HG03095 (cell line): ENCODE measurements at regions not wholly inside any gene's neighbourhood (a gene's known extent, or its start where the extent isn't known, plus 50 kb on each side); places are given as distances from the start of the nearest gene placed in this dataset.
A peak's percentile ranks its signal among the peaks of the same experiment; 100 is the strongest.
"Not testable (repeated sequence)": the region's sequence is repeated elsewhere in the genome, so short reads cannot be mapped to it uniquely, and the experiment has no call there.

Experiments
- ATAC-seq: cut with Tn5 transposase; IDR thresholded peaks from one replicate; pipeline ENCODE4 v1.9.1; 2021; ENCODE audit warnings: moderate library complexity; ENCODE audit not compliant: unreplicated experiment

- no peak for ATAC-seq
Measured at GRCh38 chr10:17538941-17539340, 78.2 kb downstream of the HACD1 start.

DNA sequence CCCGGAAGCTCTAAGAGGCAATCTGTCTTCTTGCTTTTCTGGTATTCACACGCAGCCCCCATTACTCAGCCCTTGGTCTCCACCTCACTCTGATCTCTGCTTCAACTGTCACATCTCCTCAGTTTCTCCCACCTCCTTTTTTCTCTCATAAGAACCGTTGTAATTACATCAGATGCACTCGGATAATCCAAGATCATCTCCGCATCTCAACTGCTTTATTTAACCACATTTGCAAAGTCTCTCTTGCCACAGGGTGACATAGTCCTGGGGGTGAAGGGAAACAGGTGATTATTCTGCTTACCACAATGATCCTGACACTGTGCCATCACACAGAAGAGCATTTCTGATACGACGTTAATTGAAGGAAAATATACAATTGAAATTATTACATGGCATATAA is 79.9 kb downstream of the HACD1 start:
- no peak for ATAC-seq

DNA sequence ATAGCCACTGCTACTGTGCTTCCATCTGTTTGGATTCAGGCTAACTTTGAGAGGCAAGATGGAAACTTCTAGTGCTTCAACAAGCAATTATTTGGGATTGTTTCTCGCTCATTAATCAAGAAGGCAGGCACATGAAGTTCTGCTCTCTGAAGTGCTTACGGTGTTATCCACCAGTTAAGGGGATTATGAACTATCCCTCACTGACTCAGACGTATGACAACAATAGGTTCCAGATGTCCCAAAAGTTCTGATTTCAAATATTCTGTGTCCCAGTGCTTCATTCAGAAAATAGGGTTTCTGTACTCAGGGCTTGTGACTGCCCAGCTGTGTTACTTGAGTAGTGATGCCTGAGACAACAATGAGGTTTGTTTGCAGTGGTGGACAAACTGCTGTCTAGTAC is 81.0 kb downstream of the HACD1 start:
- ATAC-seq: no peak

DNA sequence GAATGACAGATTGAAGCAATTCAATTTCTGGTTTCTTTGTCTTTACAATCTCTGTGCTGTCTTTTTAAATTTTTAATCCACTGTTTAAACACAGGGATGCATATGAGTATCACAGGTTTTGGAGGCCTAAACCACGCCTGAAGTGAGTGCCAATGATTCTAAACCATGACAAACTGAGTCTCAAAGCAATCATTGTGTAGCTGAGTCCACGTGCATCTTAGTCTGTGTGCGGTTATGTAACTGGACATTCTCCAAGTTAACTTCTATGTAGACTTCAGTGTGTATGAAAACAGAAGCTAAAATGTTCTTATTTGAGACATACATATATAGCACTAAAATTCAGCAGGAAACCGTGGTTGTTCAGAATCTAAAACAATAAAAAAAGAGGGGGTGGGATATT is 79.3 kb upstream of the ST8SIA6 start:
- no peak for ATAC-seq

DNA sequence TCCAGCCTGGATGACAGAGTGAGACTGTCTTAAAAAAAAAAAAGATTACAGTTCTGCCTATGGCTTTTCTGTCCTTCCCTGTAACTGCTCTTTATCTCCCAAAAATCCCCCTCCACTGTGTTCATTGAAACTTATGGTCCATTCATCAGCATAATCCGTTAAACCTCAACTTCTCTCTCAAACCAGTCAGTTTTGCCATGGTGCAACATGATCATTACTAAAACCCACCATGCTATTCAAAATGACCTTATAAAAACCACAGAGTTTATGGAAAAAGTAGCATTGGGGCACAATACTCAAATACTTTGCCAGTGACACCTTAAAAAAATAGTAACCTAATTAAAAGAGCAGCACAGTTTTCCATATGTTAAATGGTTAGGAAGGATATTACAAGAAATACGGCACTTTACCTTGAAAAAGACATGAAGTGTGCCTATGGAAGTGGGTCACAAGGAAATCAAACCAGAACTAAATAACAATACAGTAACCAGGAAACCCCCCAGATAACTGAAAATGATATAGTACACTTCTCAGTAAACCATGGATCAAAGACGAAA is 74.0 kb upstream of the ST8SIA6 start:
- ATAC-seq: no peak

DNA sequence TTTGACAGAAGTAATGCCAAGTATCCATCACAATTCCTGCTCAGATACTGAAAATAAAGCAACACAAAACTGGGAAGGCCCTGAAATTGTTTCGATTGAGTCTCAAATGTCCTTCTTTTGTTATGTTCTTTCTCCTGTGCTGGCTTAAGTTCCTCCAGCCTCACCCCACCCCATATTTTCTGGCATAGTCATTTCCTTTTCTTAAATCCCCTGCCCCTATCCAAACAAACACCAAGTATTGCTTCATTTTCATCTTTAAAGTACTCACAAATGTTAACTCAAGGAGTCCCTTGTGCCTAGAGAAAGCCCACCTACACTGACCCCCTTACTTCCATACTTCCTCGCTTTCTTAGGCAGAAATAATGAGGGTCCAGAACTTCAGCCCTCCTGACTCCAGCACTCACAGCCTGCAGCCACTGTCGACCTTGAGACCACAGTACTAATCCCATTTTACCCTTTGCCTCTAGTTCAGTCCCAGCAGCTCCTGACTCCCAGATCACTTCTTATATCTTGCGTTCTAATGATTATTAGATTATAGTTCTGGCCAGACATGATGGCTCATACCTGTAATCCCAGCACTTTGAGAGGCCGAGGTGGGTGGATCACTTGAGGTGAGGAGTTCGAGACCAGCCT is 73.2 kb upstream of the ST8SIA6 start:
- no peak for ATAC-seq

GRCh38 chr10:17526571-17526970 is 72.2 kb upstream of the ST8SIA6 start:
- ATAC-seq: not testable (repeated sequence)

DNA sequence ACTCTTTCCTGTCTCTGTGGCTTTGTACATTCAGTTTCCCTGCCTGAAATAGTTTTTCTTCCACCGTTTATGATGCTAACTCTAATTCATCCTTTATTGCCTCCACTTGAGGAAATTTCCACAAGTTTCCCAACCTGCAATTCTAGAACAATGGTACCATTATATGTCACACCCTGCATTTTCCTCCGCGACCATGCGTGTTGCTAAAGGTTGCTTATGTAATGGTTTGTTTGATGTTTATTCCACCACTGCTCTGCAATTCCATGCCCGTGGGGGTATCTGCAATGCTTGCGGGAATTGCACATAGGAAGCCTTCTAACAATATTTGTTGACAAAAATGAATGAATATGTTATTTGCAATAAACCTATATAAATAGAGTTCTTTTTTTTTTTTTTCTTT is 69.5 kb upstream of the ST8SIA6 start:
- ATAC-seq: no peak

- ATAC-seq: no peak
Measured at GRCh38 chr10:17523246-17523753, 68.9 kb upstream of the ST8SIA6 start.

DNA sequence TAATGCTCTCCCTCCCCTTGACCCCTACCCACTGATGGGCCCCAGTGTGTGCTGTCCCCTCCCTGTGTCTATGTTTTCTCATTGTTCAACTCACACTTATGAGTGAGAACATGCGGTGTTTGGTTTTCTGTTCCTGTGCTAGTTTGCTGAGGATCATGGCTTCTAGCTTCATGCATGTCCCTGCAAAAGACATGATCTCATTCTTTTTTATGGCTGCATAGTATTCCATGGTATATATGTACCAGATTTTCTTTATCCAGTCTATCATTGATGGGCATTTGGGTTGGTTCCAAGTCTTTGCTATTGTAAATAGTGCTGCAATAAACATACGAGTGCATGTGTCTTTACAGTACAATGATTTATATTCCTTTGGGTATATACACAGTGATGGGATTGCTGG is 67.9 kb upstream of the ST8SIA6 start:
- ATAC-seq: not testable (repeated sequence)

GRCh38 chr10:17519457-17519856 is 65.1 kb upstream of the ST8SIA6 start:
- ATAC-seq: no peak

DNA sequence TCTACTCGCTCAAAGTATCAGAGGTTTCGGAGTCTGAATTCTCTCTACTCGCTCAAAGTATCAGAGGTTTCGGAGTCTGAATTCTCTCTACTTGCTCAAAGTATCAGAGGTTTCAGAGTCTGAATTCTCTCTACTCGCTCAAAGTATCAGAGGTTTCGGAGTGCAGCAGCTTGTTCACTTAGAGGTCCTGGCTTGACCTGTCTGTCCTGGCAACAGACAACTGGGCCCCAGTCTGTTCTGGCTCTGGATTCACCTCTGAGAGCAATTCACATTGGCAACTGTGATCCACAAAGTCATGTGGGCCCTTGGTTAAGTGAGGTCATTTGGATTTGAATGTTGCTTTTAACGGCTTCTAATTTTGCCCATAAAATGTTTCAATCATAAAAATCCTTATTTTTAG is 63.9 kb upstream of the ST8SIA6 start:
- ATAC-seq: no peak

DNA sequence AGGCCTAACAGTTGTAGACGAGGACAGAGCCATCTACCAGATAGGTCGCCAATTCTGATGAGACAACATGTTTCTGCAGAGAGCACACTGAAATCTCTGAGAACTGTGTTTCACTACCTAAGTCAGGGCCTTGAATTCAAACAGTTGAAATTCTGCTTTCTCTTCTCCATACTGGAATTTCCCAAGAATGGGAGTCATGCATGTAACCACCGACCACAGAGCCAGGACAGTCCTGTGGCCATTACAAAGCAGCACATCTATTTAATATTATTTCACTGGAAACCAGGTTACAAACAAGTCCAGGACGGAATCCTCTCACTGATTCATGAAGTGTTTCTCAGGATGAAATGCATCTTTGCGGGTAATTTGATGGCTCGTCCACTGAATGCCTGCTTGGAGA is 62.0 kb upstream of the ST8SIA6 start:
- no peak for ATAC-seq

- ATAC-seq: no peak
Measured at GRCh38 chr10:17512341-17513001, 58.1 kb upstream of the ST8SIA6 start.

GRCh38 chr10:17510242-17510908 is 56.0 kb upstream of the ST8SIA6 start:
- ATAC-seq: peak; percentile 73

DNA sequence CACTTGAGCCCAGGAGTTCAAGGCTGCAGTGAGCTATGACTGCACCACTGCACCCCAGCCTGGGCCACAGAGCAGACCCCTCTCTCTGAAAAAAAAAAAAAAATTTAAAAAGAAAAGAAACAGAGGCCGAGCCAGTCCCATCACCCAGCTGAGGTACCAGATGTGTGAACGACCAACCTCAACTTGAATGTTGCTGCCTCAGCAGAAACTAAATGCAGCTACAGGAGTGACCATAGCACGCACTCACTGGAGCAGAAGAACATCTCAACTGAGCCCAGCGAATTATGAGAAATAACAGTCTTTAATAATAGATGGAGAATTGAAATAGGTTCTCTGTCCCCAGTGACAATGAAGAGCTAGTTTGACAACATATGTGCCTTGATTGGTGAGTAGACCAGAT is 53.1 kb upstream of the ST8SIA6 start:
- no peak for ATAC-seq

- no peak for ATAC-seq
Measured at GRCh38 chr10:17506856-17507471, 52.6 kb upstream of the ST8SIA6 start.

- ATAC-seq: no peak
Measured at GRCh38 chr10:17506390-17506789, 52.0 kb upstream of the ST8SIA6 start.

DNA sequence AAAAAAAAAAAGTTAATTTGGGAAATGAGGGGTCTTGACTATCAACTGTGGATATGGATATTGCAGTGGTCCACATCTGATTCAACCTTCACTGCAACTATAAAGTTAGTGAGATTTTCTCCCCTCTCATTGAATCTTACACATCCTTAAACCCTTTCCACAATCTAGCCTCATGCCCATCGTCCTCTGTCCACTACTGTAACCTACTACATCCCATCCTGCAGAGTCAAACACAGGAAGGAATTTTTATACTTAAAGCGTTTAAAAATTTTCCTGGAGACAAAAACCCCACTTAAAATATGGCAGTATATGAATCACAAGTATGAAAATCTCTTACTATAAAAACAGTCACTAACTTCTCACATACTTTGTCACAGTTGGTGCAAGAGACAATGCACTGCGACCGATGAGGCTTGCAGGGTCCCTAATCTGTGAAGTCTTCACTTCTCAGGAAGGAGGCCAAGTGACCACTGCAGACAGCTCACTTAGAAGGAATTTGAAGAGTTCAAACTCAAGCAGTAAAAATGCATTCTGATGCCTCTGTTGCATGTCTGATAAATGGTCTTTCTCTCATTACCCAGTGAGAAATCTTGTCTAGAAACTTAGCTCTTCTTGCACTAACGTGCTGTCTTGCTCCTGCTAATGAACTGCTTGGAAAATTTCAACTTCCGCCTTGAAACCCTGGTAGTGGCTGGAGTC is 50.3 kb upstream of the ST8SIA6 start:
- no peak for ATAC-seq
